GM19043 (cell line): ENCODE measurements at regions not wholly inside any gene's neighbourhood (a gene's known extent, or its start where the extent isn't known, plus 50 kb on each side); places are given as distances from the start of the nearest gene placed in this dataset.
A peak's percentile ranks its signal among the peaks of the same experiment; 100 is the strongest.

ENCODE experiments used
- ATAC-seq: cut with Tn5 transposase; IDR thresholded peaks from one replicate; pipeline ENCODE4 v1.9.1; 2021; ENCODE audit warnings: low read depth; ENCODE audit not compliant: unreplicated experiment

DNA sequence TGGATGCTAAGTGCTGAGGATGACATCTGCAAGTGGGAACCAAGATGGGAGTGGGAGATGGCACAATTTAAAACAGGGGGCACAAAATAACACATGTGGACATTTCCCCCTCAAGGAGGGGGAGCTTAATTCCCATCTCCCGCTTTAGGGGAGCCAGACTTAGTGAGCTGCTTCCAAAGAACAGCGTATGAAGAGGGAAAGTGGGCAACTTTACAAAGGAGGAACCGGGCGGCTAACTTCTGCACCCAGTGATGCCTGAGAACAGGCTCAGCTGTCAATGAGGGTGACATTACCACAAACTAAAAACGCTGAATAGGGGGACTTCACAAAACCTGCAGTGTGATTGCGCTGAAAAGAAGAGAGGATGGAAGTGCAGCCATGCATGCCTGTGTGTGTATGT is 95.5 kb upstream of the NXT1 start:
- no peak for ATAC-seq

DNA sequence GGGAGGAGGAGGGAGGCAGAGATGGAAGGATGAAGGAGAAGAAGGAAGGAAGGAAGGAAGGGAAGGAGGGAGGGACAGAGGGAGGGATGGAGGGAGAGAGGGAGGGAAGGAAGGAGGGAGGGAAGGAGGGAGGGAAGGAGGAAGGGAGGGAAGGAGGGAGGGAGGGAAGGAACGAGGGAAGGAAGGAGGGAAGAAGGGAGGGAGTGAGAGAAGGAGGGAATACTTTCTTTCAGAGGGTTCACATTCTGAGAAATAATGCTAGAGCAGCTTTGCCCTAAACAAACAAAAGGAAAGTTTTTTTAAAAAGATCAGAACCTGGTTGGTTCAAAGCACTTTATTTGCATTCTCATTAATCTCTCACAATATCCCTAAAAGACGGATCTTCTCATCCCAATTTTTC is 96.1 kb upstream of the NXT1 start:
- ATAC-seq = no peak

DNA sequence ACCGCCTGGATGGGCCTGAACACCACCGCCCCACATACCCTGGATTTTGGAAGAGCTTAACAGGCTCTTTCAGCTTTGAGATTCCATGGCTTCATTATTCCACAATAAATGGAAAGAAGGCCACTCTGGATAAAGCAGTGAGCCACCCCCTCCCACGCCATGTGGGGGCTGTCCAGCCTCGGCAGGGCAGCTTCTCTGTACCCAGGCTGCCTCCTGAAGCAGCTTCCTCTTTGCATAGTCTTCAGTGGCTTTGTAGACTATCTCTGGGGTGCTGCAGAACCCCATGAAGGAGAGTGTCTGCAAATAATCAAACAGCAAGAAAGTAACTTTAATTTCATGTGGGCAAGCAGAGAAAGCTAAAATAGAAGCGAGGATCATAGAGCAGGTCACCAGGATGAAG is 96.6 kb upstream of the NXT1 start:
- ATAC-seq = no peak

DNA sequence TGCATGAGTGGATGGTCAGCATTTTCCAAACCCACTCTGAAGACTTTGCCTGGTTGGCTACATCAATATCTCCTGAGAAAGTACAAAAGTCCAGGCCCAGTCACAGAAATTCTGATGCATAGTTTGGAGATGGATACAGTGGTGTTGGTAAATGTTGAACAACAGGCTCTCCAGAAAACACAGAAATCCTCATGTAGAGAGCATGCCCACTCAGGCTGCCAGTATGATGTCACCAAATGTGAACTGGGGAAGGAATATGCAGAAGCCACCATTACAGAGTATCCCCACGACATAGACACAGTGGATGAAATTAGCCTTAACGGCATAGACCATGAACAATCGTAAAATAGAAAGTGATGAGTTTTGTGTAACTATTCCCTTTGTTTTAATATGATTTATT is 97.1 kb upstream of the NXT1 start:
- no peak for ATAC-seq

DNA sequence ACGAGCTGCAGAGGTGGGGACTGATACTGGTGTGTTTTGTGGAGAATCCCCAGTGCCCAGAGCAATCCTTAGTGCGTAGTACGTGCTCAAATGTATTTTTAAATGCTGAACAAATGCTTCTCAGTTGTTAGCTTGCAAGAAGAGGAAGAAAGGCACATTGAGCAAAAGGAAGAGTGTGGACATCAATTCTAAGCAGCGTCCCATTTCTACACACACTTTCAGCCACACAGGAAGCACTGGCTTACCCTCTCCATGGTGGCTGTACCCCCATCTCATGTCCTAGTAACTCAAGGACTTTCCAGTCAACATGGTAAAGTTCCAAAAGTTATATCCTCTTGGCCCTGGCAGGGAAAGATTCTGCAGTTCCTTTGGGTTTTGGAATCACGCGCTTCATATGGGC is 98.8 kb upstream of the NXT1 start:
- no peak for ATAC-seq

DNA sequence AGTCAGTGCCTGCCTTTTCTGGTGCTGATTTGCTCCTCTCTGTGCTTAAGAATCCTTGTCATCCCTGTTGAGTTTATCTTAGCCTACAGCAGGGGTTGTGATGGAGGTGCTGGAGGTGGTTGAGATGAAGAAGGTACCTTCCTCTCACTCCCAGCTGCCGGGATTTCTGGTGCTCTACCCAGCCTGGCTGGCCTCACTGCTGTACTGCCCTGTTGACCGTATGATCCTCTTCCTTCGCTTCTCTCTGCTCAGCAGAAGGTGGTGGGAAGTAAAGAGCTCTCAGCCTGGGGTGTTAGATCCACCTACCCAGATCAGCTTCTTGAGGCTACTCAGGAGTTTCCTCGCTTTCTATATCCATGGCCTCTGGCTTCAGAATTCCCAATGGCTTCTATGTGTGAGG is 101.0 kb upstream of the NXT1 start:
- ATAC-seq = no peak

DNA sequence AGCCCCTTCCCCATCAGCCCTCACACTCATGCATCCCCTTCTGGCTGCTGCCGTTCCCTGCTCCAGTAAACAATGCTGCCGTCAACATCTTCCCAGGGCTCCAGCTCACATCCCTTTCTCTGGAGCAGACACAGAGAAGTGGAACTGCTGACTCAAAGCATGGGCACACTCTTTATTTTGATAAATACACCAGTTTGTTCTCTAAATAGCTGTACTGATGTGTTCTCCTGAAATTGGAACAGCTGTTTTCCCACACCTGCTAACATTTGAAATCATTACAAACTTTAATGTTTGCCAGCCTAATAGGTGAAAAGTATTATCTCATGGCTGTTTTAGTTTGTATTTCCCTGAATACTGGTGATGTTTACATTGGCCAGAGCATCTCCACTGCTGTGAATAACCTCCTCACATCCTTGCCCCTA is 102.1 kb upstream of the NXT1 start:
- no peak for ATAC-seq

DNA sequence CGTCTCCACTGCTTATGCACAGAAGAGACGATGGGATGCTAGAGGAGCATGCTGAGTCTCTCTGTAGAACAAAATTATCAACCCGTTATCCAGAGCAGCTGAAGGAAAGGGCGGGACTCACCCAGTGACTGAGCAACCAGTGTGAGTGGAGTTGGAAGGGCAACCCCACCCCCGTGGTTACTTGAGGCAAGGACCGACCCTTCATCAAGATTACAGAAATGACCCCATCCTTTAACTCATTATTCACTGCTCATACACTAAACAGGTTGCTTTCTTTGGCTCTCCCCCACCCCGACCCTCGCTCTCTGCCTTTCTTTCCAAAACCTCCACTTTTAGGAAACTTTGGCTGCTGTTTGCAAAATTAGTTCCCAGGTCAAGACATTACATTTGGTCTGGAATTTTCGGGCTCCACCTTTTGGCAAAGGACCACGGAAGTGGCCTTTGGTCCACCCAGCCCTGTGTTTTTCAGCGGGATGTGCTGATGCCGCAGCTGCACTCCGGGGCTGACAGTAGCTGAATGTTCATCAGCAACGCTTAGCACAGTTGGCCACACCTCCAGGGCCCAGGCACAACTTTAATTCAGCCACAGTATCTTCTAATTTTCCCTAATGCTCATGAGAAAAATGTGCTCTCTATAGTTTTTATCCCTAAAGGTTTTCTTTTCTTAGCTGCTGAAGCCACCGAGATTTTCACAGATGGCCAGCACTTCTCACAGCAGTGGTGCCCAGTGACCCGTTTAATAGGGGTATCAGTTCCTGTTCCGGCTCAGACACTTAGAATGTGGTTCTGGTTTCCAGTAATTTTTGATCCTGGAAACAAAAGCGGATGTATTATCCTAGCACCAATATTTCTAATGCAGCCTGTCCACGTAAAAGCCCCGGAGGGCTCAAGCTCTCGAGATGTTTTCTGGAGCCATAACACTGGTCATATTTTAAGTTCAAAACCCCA is 103.6 kb upstream of the NXT1 start:
- ATAC-seq = peak; percentile 49

DNA sequence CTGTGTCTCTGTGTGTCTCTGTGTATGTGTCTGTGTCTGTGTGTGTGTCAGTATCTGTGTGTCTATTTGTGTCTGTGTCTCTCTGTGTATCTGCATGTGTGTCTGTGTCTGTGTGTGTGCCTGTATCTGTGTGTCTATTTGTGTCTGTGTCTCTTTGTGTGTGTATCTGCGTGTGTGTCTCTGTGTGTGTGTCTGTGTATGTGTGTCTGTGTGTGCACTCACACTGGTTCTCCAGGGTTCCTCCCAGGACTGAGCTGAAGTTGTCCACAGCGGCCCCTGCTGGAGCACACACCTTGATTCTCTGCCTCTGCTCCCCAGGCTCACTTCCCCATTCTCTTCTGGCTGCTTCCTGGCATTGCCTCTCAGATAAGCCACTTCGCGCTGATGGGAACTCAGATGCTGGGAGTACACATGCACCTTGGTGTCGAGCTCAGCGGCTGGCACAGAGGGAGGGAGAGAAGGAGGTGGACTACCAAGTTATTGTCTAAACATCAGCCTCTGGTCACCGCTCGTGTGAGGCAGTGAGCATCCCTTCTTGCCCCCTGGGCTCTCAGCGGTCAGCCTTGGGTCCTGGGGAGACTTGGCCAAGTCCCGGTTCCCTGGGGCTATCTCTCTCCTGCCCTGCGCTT is 104.9 kb upstream of the NXT1 start:
- peak; percentile 88 for ATAC-seq

DNA sequence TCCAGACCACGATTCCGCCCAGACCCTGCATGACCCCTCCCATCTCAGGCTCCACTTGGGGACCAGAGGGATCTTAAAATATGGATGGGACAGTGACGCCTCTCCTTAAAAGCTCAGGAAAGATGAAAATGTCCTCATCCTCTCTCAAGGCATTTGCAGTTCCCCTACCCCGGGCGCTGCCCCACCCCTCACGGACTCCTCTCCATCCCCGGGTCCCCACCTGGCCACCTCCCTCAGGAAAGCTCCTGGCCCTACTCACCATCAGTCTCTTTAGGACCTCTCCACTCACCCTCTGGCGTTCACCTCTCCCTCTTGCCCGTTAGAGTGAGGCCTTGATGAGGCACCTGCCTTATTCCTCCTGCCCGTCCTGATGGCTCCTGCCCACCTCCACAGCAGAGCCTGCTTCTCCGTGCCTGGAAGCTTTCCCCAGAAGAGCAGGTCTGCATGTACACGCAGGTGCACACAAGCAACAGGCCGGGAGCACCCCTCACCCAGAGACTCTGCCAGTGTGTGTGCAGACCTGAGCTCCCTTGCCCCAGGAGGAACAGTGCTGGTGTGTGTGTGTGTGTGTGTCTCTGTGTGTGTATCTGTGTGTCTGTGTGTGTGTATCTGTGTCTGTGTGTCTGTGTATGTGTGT is 105.6 kb upstream of the NXT1 start:
- no peak for ATAC-seq

DNA sequence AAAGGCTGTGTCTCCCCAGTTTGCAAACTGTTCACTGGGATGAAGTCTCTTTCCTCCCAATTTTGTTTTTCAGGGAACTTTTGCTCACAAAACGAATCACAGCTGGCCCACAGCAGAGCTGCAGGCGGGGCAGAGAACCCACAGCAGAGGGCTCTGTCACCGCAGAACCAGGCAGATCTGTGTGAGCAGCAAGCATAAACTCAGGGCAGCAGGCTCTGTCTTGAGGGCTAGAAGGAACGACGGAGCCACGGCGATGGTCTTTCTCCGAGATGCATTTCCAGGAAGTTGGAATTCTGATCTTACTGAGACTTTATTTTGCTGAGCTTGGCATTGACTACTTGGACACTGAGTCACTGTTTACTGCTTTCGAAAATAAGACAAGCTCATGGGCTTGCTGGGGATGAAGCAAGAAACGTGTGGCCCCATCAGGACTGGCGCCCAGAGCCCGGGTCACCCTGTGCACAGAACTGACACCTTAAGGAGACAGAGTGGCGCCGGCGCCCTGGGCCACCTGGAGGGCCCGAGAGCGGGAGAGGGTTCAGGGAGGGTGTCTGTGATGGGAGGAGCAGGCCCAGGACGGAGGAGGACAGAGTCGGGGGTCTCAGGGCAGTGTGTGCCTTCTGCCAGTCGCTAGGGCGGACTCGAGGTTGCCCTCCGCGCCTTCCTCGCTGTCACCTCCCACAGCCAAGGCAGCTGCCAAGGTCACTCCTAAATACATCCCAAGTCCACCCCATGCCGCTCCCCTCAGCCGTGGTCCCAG is 106.3 kb upstream of the NXT1 start:
- ATAC-seq = no peak

DNA sequence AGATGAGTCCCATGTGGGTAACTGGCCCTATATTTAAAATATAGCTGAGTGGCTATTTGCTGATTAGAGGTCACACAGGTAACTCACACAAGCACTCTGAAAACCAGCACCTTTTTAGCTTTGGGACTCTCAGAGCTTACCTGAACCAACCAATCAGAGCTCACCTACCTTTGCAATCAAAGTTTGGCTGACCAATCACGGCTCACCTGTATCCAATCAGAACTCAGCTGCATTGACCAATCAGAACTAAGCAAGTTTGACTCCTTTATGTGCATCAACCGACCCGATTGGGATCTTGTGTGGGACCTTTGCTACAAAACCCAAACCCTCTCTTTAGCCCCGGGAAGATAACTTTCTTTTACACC is 106.8 kb upstream of the NXT1 start:
- no peak for ATAC-seq

DNA sequence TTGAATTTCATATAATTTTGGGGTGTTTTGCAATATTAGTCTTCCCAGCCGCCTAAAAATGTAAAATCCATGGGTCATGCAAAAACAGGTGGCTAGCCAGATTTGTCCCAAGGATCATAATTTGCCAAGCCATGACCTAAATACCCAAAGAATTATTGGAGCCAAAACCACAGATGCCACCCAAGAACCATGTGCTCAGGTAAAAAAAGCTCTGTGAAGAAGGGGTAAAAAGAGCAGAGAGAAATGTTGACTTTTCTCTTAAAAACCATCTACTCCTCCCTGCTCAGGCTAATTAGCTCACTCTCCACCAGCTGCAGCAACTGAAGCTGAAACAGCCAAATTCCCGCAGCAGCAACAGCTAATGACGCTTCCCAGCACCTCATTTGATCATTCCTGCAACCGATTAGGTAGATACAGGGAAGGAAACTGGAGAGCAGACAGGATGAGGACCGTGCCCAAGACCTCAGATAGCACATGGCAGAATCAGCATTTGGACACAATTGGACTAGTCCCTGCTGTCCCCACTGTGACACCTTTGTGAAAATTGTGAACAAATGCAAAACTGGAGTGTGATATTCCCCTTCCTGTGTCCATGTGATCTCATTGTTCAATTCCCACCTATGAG is 107.9 kb upstream of the NXT1 start:
- no peak for ATAC-seq

DNA sequence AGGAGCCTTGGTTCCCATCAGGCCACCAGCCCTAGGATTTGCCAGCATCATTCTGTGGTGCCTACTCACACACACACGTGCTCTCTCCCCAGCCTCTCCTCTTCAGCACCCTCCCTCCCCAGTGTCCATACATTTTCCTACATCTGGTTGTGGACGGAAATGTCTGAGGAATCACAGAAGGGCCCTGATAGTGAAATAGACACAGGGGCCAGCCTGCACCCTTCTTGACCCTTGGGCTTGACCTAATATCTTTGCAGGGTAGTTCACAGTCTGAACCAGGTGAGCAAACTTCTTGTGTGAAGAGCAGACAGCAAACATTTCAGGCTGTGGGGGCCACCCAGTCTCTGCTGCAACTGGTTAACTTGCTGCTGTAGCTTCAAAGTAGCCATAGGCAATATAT is 108.5 kb upstream of the NXT1 start:
- ATAC-seq = no peak

DNA sequence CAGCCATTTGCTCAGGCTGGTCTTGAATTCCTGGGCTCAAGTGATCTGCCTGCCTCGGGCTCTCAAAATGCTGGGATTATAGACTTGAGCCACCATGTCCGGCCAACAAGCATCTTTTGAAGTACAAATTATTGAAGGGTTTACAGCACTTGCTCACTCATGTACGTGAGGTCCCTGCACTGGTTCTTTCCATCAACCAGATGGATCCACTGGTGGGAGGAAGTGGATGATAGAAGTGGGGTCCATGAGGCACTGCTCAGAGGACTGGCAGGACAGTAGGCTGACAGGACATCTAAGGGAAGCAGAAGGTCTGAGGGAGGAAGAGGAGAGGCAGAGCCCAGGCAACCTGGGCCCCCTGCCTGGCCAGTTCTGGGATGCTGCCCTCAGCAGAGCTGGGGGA is 109.2 kb upstream of the NXT1 start:
- ATAC-seq = no peak

DNA sequence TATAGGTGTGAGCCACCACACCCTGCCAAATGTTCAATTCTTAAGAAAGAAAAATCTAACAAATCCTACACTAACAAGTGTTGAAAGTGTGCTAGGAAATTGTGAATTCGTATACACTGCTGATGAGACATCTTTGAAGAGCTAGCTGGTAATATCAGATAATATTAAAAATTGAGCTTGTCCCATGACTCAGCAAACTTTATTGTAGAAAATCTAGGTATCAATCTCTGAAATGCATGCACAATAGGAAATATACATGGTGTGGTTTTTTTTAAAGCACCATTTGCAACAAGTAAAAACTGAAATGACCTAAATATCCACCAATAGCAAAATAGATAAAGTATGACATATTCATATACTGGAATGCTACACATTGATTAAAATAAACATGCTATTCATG is 110.1 kb upstream of the NXT1 start:
- ATAC-seq = no peak

DNA sequence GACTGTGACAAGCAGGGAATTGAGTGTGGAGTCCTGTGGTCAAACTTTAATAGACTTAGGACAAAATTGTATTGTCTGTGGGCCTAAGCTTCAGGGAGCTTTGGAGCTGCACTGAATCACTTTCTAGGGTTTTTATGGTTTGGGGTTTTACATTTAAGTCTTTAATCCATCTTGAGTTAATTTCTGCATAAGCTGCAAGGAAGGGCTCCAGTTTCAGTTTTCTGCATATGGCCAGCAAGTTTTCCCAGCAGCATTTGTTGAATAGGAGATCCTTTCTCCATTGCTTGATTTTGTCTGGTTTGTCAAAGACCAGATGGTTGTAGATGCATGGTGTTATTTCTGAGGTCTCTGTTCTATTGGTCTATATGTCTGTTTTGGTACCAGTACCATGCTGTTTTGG is 113.4 kb upstream of the NXT1 start:
- no peak for ATAC-seq

DNA sequence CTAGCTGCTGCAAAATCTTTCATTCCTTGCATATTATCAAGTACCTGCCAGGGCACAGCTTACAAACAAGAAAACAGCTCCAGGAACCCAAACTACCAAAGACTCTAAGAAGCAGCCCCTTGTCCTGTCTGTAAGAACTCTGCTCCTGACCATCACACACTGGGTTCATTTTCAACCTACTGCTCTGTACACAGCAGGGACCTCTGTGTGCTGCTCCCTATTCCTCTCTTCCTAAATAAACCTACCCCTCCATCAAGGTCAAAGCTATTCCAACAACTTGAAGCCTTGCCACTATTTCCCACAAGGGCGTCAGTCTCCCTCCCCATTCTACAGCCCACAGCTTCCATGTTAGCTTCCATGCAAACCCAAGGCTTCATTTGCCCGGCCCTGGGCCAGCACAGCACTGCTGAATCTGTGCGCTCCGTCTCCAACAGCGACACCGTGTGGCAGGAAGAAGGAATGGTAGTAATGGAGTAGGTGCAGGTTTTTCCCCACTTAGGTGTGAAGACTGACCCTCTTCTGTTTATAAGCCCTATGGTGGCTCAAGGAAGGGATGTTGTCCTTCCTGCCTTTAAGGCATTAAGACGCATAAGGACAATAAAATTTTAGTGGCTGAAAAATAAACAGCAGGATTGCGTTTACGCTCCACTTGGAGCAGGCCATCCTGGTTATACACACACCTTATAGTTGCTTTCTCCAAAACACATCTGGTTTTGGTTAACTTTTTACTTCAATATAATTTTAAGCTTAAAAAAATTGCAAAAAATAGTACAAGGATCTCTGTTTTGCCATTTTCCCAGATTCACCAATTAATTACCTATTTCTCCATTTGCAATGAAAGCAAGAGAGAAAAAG is 115.2 kb upstream of the NXT1 start:
- ATAC-seq = no peak

DNA sequence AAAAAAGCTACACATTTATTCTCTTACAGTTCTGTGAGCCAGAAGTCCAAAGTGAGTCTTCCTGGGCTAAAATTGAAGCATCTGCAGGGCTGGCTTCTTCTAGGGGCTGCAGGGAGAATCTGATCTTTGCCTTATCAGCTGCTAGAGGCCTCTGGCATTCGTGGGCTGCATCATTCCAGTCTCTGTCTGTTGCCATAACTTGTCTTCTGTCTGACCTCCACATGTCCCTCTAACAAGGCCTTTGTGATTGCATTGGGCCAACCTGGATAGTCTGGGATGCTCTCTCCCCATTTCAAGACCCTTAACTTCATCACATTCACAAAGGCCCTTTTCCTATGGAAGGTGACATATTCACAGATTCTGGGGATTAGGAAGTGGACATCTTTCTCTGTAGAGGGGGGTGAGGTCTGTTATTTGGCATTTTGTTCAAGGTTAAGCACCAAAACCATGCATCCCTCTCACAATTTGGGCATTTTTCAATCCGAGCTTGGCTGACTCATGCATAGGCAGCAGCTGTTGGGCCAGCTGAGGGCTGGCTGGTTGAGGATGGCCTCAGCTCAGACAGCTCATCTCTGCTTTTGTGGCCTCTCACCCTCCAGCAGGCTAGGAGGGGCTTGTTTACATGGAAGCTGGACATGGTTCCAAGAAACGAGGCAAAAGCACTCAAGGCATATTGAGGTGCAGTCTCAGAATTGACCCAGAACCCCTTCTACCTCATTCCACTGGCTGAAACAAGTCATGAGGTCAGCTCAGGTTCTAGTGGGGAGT is 116.1 kb upstream of the NXT1 start:
- no peak for ATAC-seq
